ENCODE measurements at regions not wholly inside any gene's neighbourhood (a gene's known extent, or its start where the extent isn't known, plus 50 kb on each side); places are given as distances from the start of the nearest gene placed in this dataset.
"Not testable (repeated sequence)": the region's sequence is repeated elsewhere in the genome, so short reads cannot be mapped to it uniquely, and the experiment has no call there.

DNA sequence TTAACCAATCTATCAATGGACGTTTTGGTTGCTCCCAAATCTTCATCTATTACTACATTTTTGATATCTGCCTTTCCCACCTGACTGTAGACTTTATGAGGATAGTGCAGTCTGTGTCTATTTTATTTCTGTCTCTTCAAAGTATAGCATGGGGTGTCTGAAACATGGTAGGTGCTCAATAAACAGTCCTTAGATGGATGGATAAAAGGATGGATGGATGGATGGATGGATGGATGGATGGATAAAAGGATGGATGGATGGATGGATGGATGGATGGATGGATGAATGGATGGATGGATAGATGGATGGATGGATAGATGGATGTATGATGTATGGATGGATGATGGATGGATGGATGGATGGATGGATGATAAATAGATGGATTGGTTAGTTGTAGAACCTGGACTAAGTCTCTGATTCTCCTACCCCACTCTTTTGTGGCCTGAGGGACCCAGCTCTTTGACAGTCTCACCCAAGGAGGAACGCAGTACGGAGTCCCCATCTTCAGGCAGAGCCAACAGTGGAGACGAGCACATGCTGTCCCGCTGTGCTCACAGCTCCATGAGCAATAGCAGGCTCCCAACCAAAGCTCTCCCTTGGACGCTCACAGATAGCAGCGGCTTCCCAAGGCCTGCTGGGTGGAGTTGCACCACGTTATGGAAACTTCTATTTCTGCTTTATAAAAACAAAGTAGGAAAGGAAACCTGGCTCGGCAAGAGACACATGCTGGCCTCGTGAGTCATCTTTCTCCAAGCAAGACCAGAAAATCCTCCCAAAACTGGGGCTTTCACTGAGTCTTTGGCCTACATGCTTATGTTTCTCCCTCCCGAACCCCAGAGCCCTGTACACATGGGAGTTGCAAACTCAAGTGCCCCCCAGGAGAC is 448.0 kb downstream of the MIAT start:
- H3K9me3 ChIP-seq (ENCODE audit: severe bottlenecking): no peaks in the 10 kb centered on the region
- TF ChIP-seq, protein P1, sequence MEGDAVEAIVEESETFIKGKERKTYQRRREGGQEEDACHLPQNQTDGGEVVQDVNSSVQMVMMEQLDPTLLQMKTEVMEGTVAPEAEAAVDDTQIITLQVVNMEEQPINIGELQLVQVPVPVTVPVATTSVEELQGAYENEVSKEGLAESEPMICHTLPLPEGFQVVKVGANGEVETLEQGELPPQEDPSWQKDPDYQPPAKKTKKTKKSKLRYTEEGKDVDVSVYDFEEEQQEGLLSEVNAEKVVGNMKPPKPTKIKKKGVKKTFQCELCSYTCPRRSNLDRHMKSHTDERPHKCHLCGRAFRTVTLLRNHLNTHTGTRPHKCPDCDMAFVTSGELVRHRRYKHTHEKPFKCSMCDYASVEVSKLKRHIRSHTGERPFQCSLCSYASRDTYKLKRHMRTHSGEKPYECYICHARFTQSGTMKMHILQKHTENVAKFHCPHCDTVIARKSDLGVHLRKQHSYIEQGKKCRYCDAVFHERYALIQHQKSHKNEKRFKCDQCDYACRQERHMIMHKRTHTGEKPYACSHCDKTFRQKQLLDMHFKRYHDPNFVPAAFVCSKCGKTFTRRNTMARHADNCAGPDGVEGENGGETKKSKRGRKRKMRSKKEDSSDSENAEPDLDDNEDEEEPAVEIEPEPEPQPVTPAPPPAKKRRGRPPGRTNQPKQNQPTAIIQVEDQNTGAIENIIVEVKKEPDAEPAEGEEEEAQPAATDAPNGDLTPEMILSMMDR (IDR thresholded peaks at IDR 0.05; ENCODE audit: low read depth, low read length): no peak
- no peaks in the 10 kb centered on the region for H3K27me3 ChIP-seq (ENCODE audit: insufficient read depth, low read depth, severe bottlenecking)
- H3K4me3 ChIP-seq (ENCODE audit: low read depth, low read length): no peak overlapping the region
- no peak for DNase-seq
- no peaks in the 10 kb centered on the region for H3K36me3 ChIP-seq
- no peak overlapping the region for H3K27ac ChIP-seq

DNA sequence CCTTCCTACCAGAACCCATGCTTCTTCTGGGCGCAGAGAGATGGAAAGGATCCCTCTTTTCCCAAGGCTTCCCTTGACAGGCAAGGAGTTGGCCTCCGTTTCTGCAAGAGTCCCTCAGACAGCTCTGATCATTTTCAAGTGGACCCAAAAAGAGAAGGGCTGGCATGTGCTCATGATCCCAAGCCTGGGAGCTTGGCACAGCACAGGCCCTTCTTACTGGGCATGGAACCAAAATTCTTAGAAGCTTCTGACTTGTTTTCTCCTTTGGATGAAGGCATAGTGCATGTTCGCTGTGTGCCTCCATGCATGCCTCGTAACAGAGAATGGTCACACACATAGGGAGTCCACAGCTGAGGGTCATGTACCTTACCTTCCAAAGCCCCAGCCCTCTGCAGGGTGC is 449.6 kb downstream of the MIAT start:
- no peak overlapping the region for H3K27ac ChIP-seq
- TF ChIP-seq, protein P1 (IDR thresholded peaks at IDR 0.05; ENCODE audit: low read depth, low read length): no peak

DNA sequence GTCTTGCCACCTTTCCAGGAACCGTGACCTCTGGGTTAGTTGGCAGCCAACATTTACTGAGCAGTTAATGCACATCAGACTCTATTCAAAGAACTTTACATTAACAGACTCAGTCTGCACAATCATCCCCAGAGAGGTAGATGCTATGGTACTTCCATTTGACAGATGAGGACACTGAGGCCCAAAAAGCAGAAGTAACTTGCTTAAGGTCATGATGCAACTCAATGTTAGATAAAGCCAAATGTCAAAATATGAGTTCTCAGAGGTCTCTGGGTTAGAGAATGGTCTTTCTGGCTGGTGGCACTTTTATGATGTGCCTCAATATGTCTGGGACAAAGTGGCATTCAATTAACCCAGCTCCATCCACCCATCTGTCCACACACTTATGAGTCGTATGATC is 450.0 kb downstream of the MIAT start:
- Histone ChIP-seq H3K36me3 (no peaks in the 10 kb centered on the region), H3K4me3 (ENCODE audit: low read depth, low read length) (no peak overlapping the region), H3K27ac (no peak overlapping the region), H3K9me3 (ENCODE audit: severe bottlenecking) (no peaks in the 10 kb centered on the region), H3K27me3 (ENCODE audit: insufficient read depth, low read depth, severe bottlenecking) (no peaks in the 10 kb centered on the region)
- DNase-seq: no peak
- TF ChIP-seq, protein P1 (IDR thresholded peaks at IDR 0.05; ENCODE audit: low read depth, low read length): no peak

More for the DNA sequence above, 449.6 kb downstream of the MIAT start:
- no peaks in the 10 kb centered on the region for H3K36me3 ChIP-seq
- no peaks in the 10 kb centered on the region for H3K27me3 ChIP-seq (ENCODE audit: insufficient read depth, low read depth, severe bottlenecking)
- H3K9me3 ChIP-seq (ENCODE audit: severe bottlenecking): no peaks in the 10 kb centered on the region
- no peak overlapping the region for H3K4me3 ChIP-seq (ENCODE audit: low read depth, low read length)
- DNase-seq: no peak

DNA sequence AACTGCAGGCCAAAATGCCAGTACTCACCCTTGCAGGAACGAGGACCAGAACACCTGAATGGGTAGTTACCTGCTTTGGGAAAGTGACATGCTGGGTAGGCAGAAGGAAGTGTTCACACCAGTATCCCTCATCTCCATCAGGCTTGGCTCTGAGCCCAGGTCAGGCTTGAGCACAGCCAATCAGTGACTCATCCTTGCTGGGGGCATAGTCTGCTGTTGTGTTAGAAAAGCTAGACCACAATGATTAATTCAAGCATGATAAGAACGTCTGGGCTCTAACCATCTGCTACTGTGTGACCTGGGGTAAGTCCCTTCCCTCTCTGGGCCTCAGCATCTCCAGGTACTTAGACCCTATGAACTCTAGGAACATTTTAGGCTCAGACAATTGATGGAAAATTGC is 450.4 kb downstream of the MIAT start:
- Histone ChIP-seq H3K36me3 (no peaks in the 10 kb centered on the region), H3K4me3 (ENCODE audit: low read depth, low read length) (no peak overlapping the region), H3K27me3 (ENCODE audit: insufficient read depth, low read depth, severe bottlenecking) (no peaks in the 10 kb centered on the region), H3K9me3 (ENCODE audit: severe bottlenecking) (no peaks in the 10 kb centered on the region), H3K27ac (no peak overlapping the region)
- peak; percentile 53 for DNase-seq
- TF ChIP-seq, protein P1 (IDR thresholded peaks at IDR 0.05; ENCODE audit: low read depth, low read length): no peak

DNA sequence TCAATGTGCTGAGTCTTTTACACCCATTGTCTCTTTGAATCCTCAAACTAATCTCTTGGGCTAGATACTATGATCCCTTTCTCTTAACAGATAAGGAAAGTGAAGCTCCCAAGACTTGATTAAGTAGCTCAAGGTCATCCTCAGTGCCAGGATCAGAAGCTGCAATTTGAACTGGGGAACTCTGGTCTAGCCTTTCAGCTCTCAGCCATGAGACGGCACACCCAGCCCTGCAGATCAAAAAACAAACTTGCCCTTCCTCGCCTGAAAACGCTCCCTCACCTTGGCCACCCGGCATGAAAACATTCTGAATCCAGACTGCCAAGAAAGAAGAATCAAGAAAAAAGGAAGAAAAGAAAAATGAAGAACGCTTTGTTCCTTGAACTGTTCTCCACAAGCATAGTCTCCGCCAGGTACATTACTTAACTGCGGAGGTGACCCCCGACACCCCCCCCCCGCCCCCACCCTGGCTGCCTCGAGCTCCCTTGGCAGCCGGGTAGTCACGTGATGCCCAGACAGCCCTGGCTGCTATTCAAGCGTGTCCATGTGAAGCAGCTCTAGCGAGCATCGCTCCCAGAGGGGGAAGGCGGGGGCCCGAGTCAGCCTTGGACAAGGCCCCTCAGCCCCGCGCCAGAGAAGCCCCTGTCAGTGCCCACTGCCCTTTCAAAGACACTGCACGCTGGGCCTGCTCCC is 451.2 kb downstream of the MIAT start:
- TF ChIP-seq, protein P1 (IDR thresholded peaks at IDR 0.05; ENCODE audit: low read depth, low read length): no peak
- H3K27me3 ChIP-seq (ENCODE audit: insufficient read depth, low read depth, severe bottlenecking): no peaks in the 10 kb centered on the region
- no peaks in the 10 kb centered on the region for H3K36me3 ChIP-seq
- H3K4me3 ChIP-seq (ENCODE audit: low read depth, low read length): peak overlapping the region; percentile 20; the same call in 1 of the 2 replicates
- peak; percentile 50 for DNase-seq
- H3K9me3 ChIP-seq (ENCODE audit: severe bottlenecking): no peaks in the 10 kb centered on the region
- no peak overlapping the region for H3K27ac ChIP-seq

DNA sequence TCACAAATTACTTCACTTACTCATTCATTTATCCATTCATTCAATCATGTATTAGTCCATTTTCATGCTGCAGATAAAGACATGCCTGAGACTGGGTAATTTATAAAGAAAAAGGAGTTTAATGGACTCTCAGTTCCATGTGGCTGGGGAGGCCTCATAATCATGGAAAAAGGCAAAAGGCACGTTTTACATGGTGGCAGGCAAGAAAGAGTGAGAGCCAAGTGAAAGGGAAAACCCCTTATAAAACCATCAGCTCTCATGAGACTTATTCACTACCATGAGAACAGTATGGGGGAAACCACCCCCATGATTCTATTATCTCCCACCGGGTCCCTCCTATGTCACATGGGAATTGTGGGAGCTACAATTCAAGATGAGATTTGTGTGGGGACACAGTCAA is 452.0 kb downstream of the MIAT start:
- not testable (repeated sequence) for DNase-seq; H3K27ac ChIP-seq; H3K9me3 ChIP-seq (ENCODE audit: severe bottlenecking); H3K27me3 ChIP-seq (ENCODE audit: insufficient read depth, low read depth, severe bottlenecking); H3K4me3 ChIP-seq (ENCODE audit: low read depth, low read length); H3K36me3 ChIP-seq
